Cardiac muscle cell (in vitro differentiated cells and primary cell): ENCODE measurements at regions not wholly inside any gene's neighbourhood (a gene's known extent, or its start where the extent isn't known, plus 50 kb on each side); places are given as distances from the start of the nearest gene placed in this dataset.

ENCODE experiments used
- DNase-seq, 2 donors: peaks; one replicate each; pipeline versions ENCODE4 v3.0.0 to v3.0.0-alpha.2; 2010 to 2017; ENCODE audit warnings: low read depth in 1 of 2, low spot score in 1 of 2
- H3K27ac ChIP-seq: fragments of 200-600 bp; sonication (generic); 2 replicates; pipeline ENCODE4 v1.5.1; 2016
- H3K27me3 ChIP-seq: fragments of 200-600 bp; sonication (generic); 2 replicates; pipeline ENCODE4 v1.6.0; 2016; ENCODE audit warnings: control low read depth
- H3K36me3 ChIP-seq: fragments of 200-600 bp; sonication (generic); 2 replicates; pipeline ENCODE4 v1.5.1; 2016; ENCODE audit warnings: control low read depth
- H3K4me1 ChIP-seq: fragments of 200-600 bp; sonication (generic); 2 replicates; pipeline ENCODE4 v1.8.1; 2017; ENCODE audit warnings: low read depth, mild to moderate bottlenecking, mixed run types
- H3K4me3 ChIP-seq: fragments of 200-600 bp; sonication (generic); 2 replicates; pipeline ENCODE4 v1.5.1; 2016; ENCODE audit warnings: mild to moderate bottlenecking
- H3K9me3 ChIP-seq: fragments of 200-600 bp; sonication (generic); 2 replicates; pipeline ENCODE4 v1.5.1; 2017; ENCODE audit warnings: low read depth, mild to moderate bottlenecking, control low read depth
- TF ChIP-seq, protein P1 (sequence below): IDR thresholded peaks from 2 replicates; pipeline ENCODE4 v1.5.1; 2012; ENCODE audit warnings: low read depth, mild to moderate bottlenecking, low read length

DNA sequence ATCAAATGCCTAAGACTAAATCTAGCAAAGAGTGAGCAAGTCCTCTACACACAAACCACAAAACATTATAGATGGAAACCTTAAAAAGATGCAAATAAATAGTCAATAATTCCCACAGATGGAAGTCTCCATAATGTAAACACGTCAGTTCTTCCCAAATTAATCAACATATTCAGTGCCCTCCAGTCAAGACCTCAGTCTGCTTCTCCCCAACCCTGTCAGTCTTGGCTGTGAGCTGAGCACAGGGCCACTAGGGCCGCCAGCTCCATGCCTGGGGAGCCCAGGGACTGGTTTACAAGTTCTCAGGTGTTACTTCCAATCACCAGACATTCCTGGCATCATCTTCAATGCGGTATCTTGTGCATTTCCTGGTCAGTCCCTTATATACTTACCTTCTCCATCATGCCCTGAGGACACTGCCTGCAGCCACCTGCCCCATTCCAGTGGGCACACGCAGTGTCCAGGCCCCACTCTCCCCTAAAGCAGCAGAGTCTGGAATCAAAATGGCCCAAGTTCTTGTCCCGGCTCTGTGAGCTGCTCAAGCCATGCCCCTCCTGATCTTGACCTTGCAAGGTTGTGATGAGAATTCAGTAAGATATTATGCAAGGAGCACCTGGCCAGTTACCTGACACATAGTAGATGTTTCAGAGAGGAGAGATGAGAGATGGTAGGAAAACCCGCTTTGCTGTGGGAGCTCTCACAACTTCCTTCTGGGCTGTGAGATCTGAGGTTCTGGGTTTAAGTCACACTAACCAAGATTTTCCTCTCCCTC lies 207.9 kb upstream of the RAB6C start:
- TF ChIP-seq, protein P1, sequence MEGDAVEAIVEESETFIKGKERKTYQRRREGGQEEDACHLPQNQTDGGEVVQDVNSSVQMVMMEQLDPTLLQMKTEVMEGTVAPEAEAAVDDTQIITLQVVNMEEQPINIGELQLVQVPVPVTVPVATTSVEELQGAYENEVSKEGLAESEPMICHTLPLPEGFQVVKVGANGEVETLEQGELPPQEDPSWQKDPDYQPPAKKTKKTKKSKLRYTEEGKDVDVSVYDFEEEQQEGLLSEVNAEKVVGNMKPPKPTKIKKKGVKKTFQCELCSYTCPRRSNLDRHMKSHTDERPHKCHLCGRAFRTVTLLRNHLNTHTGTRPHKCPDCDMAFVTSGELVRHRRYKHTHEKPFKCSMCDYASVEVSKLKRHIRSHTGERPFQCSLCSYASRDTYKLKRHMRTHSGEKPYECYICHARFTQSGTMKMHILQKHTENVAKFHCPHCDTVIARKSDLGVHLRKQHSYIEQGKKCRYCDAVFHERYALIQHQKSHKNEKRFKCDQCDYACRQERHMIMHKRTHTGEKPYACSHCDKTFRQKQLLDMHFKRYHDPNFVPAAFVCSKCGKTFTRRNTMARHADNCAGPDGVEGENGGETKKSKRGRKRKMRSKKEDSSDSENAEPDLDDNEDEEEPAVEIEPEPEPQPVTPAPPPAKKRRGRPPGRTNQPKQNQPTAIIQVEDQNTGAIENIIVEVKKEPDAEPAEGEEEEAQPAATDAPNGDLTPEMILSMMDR = no peak
- Histone ChIP-seq H3K36me3 (no peaks in the 10 kb centered on the region), H3K4me3 (no peak overlapping the region), H3K9me3 (no peaks in the 10 kb centered on the region), H3K27ac (no peak overlapping the region), H3K4me1 (no peaks in the 10 kb centered on the region), H3K27me3 (no peaks in the 10 kb centered on the region)
- no peak for DNase-seq

DNA sequence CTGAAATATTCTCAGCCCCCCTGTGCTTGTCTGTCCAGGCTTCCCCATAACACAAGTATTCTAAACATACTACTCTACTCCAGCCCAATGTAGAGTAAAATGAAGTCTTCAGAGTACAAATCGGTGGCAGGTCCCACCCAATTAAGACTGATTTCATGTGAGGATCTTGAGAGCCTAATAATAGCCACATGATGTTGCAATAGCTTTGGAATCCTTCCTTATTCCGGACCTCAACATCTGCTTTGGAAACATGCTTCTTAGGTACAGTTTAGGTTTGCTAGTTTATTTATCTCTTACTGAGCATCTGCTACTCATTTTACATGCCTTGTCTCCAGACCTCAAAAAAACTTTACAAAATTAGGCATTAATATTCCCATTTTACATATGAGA lies 207.3 kb upstream of the RAB6C start:
- DNase-seq = no peak
- no peak overlapping the region for H3K27ac ChIP-seq
- H3K36me3 ChIP-seq = no peaks in the 10 kb centered on the region
- H3K27me3 ChIP-seq = no peaks in the 10 kb centered on the region
- TF ChIP-seq, protein P1 = no peak
- no peaks in the 10 kb centered on the region for H3K4me1 ChIP-seq
- H3K4me3 ChIP-seq = no peak overlapping the region
- no peaks in the 10 kb centered on the region for H3K9me3 ChIP-seq

DNA sequence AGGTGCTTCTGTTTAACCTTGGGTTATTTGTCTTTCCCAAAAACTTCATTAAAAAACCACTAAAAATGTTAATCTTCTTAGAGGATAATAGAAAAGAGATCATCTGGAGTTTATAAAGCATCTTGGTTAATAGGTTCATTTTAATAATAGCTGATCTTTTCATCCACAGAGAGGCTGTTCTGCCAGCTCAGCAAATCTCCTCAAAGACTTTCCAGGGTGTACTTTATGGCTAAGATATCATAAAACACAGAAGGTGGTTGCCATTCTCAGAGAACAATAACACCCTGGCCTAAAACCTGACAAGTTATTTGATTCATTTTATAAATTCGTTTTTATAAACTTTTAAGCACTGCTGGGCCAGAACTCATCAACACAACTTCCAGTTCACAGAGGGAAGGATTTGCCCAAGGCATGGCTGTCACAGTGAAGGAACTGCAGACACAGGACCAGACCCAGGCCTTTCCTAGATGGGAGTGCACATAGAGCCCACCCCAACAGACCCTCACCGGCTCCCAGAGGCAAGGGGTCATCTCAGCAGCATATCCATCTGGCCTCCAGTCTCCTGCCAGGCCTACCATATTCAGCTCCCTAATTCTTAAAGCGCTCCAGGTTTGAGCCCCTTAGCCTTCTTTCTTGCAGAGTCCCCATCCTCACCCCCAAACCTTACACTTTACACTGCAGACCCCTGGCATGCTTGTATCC lies 203.4 kb upstream of the RAB6C start:
- H3K4me1 ChIP-seq = peaks cover 3% of the 10 kb centered on the region
- H3K9me3 ChIP-seq = no peaks in the 10 kb centered on the region
- no peak overlapping the region for H3K4me3 ChIP-seq
- TF ChIP-seq, protein P1 = no peak
- no peak for DNase-seq
- no peak overlapping the region for H3K27ac ChIP-seq
- H3K27me3 ChIP-seq = no peaks in the 10 kb centered on the region
- H3K36me3 ChIP-seq = no peaks in the 10 kb centered on the region

DNA sequence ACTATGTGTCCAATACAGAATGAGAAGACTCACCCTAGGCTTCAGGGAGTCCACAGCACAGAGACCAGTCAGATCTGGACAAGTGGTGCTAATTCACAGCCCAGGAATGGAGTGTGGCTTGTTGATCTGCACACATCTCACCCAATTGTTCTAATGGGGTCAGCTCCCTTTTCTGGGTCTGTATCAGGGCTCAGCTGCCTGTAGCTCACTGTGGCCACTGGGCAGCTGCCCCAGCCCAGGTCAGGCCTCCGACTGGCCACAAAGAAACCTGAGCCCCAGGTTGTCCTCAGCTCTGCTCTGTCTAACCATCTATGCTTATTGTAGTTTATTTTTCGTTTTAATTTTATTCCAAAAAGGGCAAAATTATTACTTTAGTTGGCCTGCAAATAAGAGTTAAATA lies 202.3 kb upstream of the RAB6C start:
- no peak for DNase-seq
- Histone ChIP-seq H3K27me3 (no peaks in the 10 kb centered on the region), H3K36me3 (no peaks in the 10 kb centered on the region)

DNA sequence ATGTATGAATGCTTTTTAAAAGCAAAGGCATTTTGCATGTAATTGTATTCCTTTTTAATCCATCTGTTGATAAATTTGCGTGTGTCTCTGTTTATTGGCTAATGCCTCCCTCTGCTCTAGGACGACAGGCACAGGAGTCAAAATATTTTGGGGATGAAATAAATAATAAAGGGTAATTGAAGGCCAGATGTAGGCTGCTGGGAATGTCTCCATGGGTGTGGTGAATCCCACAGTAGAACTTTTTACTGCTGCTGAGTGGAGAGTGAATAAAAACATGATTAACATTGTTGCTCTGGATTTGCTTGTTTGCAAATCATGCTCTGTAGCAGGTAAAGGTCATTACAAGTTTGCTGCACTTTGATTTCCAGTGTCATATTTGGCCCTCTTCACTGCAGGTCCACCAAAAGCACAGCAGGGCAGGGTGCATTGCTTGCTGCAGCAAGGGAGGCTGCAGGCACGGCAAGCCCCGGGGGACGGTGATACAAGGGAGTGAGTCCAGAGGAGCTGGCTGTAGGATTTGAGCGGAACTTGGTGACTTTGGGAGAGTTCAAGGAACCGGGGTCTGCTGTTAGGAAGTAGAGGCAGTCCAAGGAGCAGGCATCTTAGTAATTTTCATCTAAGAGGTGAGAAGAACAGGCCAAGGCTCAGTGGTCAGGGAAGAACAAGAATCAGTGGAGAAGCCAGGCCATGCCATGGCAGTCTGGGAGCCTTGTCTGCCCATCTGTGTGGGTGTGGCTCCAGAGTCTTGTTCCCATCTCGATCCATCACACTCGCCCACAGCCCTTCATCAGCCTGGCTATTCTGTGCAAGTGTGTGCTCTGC lies 201.5 kb upstream of the RAB6C start:
- H3K27ac ChIP-seq = no peak overlapping the region
- no peak overlapping the region for H3K4me3 ChIP-seq
- peaks cover 3% of the 10 kb centered on the region for H3K4me1 ChIP-seq
- no peaks in the 10 kb centered on the region for H3K27me3 ChIP-seq
- no peaks in the 10 kb centered on the region for H3K36me3 ChIP-seq
- TF ChIP-seq, protein P1 = no peak
- no peaks in the 10 kb centered on the region for H3K9me3 ChIP-seq
- DNase-seq = no peak

More for the DNA sequence above, 202.3 kb upstream of the RAB6C start:
- Histone ChIP-seq H3K27ac (no peak overlapping the region), H3K4me1 (peaks cover 3% of the 10 kb centered on the region), H3K4me3 (no peak overlapping the region), H3K9me3 (no peaks in the 10 kb centered on the region)
- TF ChIP-seq, protein P1 = no peak
